OCI-LY1 (cell line): ENCODE measurements at regions not wholly inside any gene's neighbourhood (a gene's known extent, or its start where the extent isn't known, plus 50 kb on each side); places are given as distances from the start of the nearest gene placed in this dataset.

ENCODE experiments used
- H2AFZ ChIP-seq: fragments of 200-600 bp; sonication (generic), shearing (Covaris generic); 2 replicates; pipeline ENCODE4 v1.6.0; 2014; ENCODE audit warnings: antibody characterized with exemption, mild to moderate bottlenecking, low read length
- H3F3A ChIP-seq: fragments of 200-600 bp; sonication (generic), shearing (Covaris generic); 2 replicates; pipeline ENCODE4 v1.6.0; 2014; ENCODE audit warnings: mild to moderate bottlenecking, antibody characterized with exemption, low read length, moderate library complexity; ENCODE audit not compliant: insufficient read depth
- H3K27ac ChIP-seq: fragments of 200-600 bp; sonication (generic); 2 replicates; pipeline ENCODE4 v1.5.1; 2014; ENCODE audit warnings: low read length, mixed run types, mild to moderate bottlenecking, low read depth; ENCODE audit not compliant: poor library complexity, severe bottlenecking
- H3K27me3 ChIP-seq: fragments of 200-600 bp; sonication (generic); 2 replicates; pipeline ENCODE4 v1.6.0; 2014; ENCODE audit warnings: antibody characterized with exemption, mild to moderate bottlenecking, low read length, moderate library complexity; ENCODE audit not compliant: insufficient read depth
- H3K36me3 ChIP-seq: fragments of 200-600 bp; sonication (generic); 2 replicates; pipeline ENCODE4 v1.6.1; 2014; ENCODE audit warnings: mild to moderate bottlenecking, antibody characterized with exemption, low read length, moderate library complexity, mixed read lengths; ENCODE audit not compliant: insufficient read depth
- H3K4me1 ChIP-seq: fragments of 200-600 bp; sonication (generic); 2 replicates; pipeline ENCODE4 v1.5.1; 2014; ENCODE audit warnings: mild to moderate bottlenecking, low read length, moderate library complexity; ENCODE audit not compliant: insufficient read depth, severe bottlenecking
- H3K4me2 ChIP-seq: fragments of 200-600 bp; sonication (generic), shearing (Covaris generic); 2 replicates; pipeline ENCODE4 v1.6.1; 2014; ENCODE audit warnings: low read length
- H3K4me3 ChIP-seq: fragments of 200-600 bp; sonication (generic); 2 replicates; pipeline ENCODE4 v1.5.1; 2014; ENCODE audit warnings: low read length, low read depth, mild to moderate bottlenecking, mixed read lengths; ENCODE audit not compliant: poor library complexity, severe bottlenecking
- H3K79me2 ChIP-seq: fragments of 200-600 bp; shearing (Covaris generic); 2 replicates; pipeline ENCODE4 v1.6.1; 2016; ENCODE audit warnings: mixed run types, low read length, mixed read lengths; ENCODE audit not compliant: insufficient read depth
- H3K9ac ChIP-seq: fragments of 200-600 bp; sonication (generic), shearing (Covaris generic); 2 replicates; pipeline ENCODE4 v1.6.1; 2014; ENCODE audit warnings: mild to moderate bottlenecking, low read length, mixed read lengths
- H3K9me2 ChIP-seq: fragments of 200-600 bp; sonication (generic), shearing (Covaris generic); 2 replicates; pipeline ENCODE4 v1.6.1; 2014; ENCODE audit warnings: low read depth, mild to moderate bottlenecking, low read length, mixed read lengths
- H3K9me3 ChIP-seq: fragments of 200-600 bp; shearing (Covaris generic); 2 replicates; pipeline ENCODE4 v1.6.1; 2014; ENCODE audit warnings: low read length, mixed read lengths
- H4K20me1 ChIP-seq: fragments of 200-600 bp; sonication (generic), shearing (Covaris generic); 2 replicates; pipeline ENCODE4 v1.6.0; 2016; ENCODE audit warnings: mild to moderate bottlenecking, low read length; ENCODE audit not compliant: insufficient read depth
- CTCF ChIP-seq: fragments of 200-600 bp; sonication (generic), shearing (Covaris generic); IDR thresholded peaks from 2 replicates; pipeline ENCODE4 v1.5.1; 2017; ENCODE audit warnings: mild to moderate bottlenecking, antibody characterized with exemption, low read length, moderate library complexity, mixed read lengths
- EZH2 ChIP-seq: fragments of 200-600 bp; sonication (generic), shearing (Covaris generic); IDR thresholded peaks from 2 replicates; pipeline ENCODE4 v1.8.0; 2017; ENCODE audit warnings: borderline replicate concordance, mixed run types, mild to moderate bottlenecking, antibody characterized with exemption, low read length, moderate library complexity, mixed read lengths

GRCh38 chr3:148307443-148307843 is 390.3 kb upstream of the AGTR1 start:
- Histone ChIP-seq H3K79me2 (no peaks in the 10 kb centered on the region), H3K4me2 (no peak overlapping the region), H3F3A (no peaks in the 10 kb centered on the region), H3K27me3 (no peaks in the 10 kb centered on the region), H3K4me1 (no peaks in the 10 kb centered on the region), H3K9me2 (no peaks in the 10 kb centered on the region), H3K27ac (no peak overlapping the region), H3K9ac (no peak overlapping the region), H2AFZ (no peak overlapping the region), H3K9me3 (no peaks in the 10 kb centered on the region), H4K20me1 (no peaks in the 10 kb centered on the region), H3K36me3 (no peaks in the 10 kb centered on the region), H3K4me3 (no peak overlapping the region)
- TF ChIP-seq EZH2 (no peak), CTCF (no peak)

- Histone ChIP-seq H3K4me3 (no peak overlapping the region), H3K9me2 (no peaks in the 10 kb centered on the region), H3K27ac (no peak overlapping the region), H4K20me1 (no peaks in the 10 kb centered on the region), H3K9me3 (no peaks in the 10 kb centered on the region), H3K4me2 (no peak overlapping the region), H3K4me1 (no peaks in the 10 kb centered on the region), H2AFZ (no peak overlapping the region), H3K9ac (no peak overlapping the region), H3K79me2 (no peaks in the 10 kb centered on the region), H3K27me3 (no peaks in the 10 kb centered on the region), H3K36me3 (no peaks in the 10 kb centered on the region), H3F3A (no peaks in the 10 kb centered on the region)
- TF ChIP-seq EZH2 (no peak), CTCF (peak; percentile 89)
Observed at GRCh38 chr3:148309390-148310035, 388.2 kb upstream of the AGTR1 start.

GRCh38 chr3:148315756-148316155 is 381.9 kb upstream of the AGTR1 start:
- Histone ChIP-seq H3K27me3 (no peaks in the 10 kb centered on the region), H2AFZ (no peak overlapping the region), H3K4me1 (no peaks in the 10 kb centered on the region), H3K4me2 (no peak overlapping the region), H3F3A (no peaks in the 10 kb centered on the region), H3K79me2 (no peaks in the 10 kb centered on the region), H3K4me3 (no peak overlapping the region), H3K9me3 (no peaks in the 10 kb centered on the region), H3K9me2 (no peaks in the 10 kb centered on the region), H4K20me1 (no peaks in the 10 kb centered on the region), H3K27ac (no peak overlapping the region), H3K36me3 (no peaks in the 10 kb centered on the region), H3K9ac (no peak overlapping the region)
- TF ChIP-seq EZH2 (no peak), CTCF (no peak)
